Skeletal muscle satellite cell (primary cell): ENCODE measurements at regions not wholly inside any gene's neighbourhood (a gene's known extent, or its start where the extent isn't known, plus 50 kb on each side); places are given as distances from the start of the nearest gene placed in this dataset.

Source experiments
- H3K27me3 ChIP-seq: 2 replicates; pipeline ENCODE4 v1.7.0; 2013; ENCODE audit warnings: low read length; ENCODE audit not compliant: control insufficient read depth, insufficient read depth
- H3K36me3 ChIP-seq: 2 replicates; pipeline ENCODE4 v1.7.0; 2013; ENCODE audit warnings: mild to moderate bottlenecking, control low read depth, low read length; ENCODE audit not compliant: insufficient read depth
- H3K4me1 ChIP-seq: 2 replicates; pipeline ENCODE4 v1.7.0; 2013; ENCODE audit warnings: low read length; ENCODE audit not compliant: control insufficient read depth, insufficient read depth
- H3K4me2 ChIP-seq: 2 replicates; pipeline ENCODE4 v1.7.0; 2013; ENCODE audit warnings: mild to moderate bottlenecking, low read length
- H3K4me3 ChIP-seq: 2 replicates; pipeline ENCODE4 v1.7.0; 2013; ENCODE audit warnings: low read length
- H3K9ac ChIP-seq: 2 replicates; pipeline ENCODE4 v1.7.0; 2013; ENCODE audit warnings: mild to moderate bottlenecking, low read depth, low read length, moderate library complexity
- H3K9me3 ChIP-seq: replicated peaks from 2 replicates; pipeline ENCODE4 v1.7.0; 2013; ENCODE audit warnings: mild to moderate bottlenecking, control low read depth, low read length

DNA sequence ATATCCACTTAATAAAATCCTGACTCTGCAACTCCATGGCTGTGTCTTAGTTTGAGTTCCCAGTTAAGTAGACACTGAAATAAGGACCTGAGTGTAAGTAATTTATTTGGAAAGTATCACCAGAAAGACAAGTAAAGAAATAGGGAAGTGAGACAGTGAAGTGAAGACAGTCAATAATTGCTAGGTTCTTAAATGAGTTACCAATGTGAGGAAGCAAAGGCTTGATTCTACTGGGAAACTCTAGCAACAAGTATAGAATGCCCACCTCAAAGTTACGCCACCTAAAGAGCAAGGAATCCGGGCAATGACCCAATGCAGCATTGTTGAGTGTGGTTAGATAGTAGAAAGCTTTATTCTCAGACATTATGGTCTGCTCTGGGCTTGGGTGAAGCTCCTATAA is 383.9 kb downstream of the TLR4 start:
- Histone ChIP-seq H3K36me3 (no peaks in the 10 kb centered on the region), H3K9me3 (no peaks in the 10 kb centered on the region), H3K4me1 (no peaks in the 10 kb centered on the region), H3K4me2 (no peak overlapping the region), H3K9ac (no peak overlapping the region), H3K4me3 (no peak overlapping the region), H3K27me3 (no peaks in the 10 kb centered on the region)

- H3K9ac ChIP-seq, result no peak overlapping the region
- no peaks in the 10 kb centered on the region for H3K36me3 ChIP-seq
- no peak overlapping the region for H3K4me2 ChIP-seq
- H3K4me1 ChIP-seq, result no peaks in the 10 kb centered on the region
- H3K4me3 ChIP-seq, result no peak overlapping the region
- no peaks in the 10 kb centered on the region for H3K9me3 ChIP-seq
- no peaks in the 10 kb centered on the region for H3K27me3 ChIP-seq
Measured at GRCh38 chr9:118091226-118091625, 387.0 kb downstream of the TLR4 start.

GRCh38 chr9:118091711-118092500 is 387.7 kb downstream of the TLR4 start:
- no peak overlapping the region for H3K4me3 ChIP-seq
- no peaks in the 10 kb centered on the region for H3K36me3 ChIP-seq
- H3K27me3 ChIP-seq, result no peaks in the 10 kb centered on the region
- H3K9me3 ChIP-seq, result no peaks in the 10 kb centered on the region
- H3K4me1 ChIP-seq, result no peaks in the 10 kb centered on the region
- no peak overlapping the region for H3K9ac ChIP-seq
- no peak overlapping the region for H3K4me2 ChIP-seq

- Histone ChIP-seq H3K4me1 (no peaks in the 10 kb centered on the region), H3K4me3 (no peak overlapping the region), H3K27me3 (no peaks in the 10 kb centered on the region), H3K9ac (no peak overlapping the region), H3K9me3 (no peaks in the 10 kb centered on the region), H3K4me2 (no peak overlapping the region), H3K36me3 (no peaks in the 10 kb centered on the region)
Measured at GRCh38 chr9:118094387-118094786, 390.2 kb downstream of the TLR4 start.

DNA sequence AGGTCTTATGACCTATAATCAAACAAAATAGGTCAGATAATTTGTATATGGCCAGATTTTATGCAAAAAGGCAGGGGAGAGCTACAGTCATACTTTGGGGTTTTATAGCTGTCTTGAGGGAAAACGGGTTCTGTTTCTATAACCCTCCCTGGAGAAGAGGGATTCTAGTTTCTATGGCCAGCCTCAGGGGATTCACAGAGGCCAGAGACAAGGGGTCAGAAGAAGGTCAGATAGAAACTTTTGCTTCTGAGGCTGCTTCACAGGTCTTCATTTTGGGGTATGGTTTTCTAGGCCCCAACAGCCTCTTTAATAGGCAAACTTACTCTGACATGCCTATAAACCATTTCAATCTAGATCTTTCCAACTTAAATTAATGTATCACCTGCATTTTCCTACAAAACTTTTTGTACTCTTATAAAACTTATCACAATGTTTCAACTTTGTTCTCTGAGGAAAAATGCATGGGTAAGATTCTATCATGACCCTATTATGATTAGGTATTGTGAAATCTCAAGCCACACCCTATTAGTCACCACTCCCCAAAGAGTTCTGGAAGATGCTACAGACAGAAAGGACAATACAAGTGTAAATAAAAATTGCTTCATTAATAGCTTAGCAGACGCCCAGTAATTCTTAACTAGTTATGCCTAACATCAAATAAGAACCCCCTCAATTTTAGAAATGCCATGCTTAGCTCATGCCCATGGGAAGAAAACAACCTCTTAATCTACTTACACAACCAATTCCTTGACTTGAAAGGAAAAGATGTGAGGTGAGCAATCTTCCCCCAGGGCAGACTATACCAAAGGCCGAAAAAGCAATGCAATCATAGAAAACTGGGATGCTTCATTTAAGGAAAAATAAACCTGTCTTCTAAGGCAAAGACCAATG is 396.6 kb downstream of the TLR4 start:
- Histone ChIP-seq H3K9ac (no peak overlapping the region), H3K27me3 (no peaks in the 10 kb centered on the region), H3K4me2 (no peak overlapping the region), H3K4me1 (no peaks in the 10 kb centered on the region), H3K9me3 (no peaks in the 10 kb centered on the region), H3K36me3 (no peaks in the 10 kb centered on the region), H3K4me3 (no peak overlapping the region)

DNA sequence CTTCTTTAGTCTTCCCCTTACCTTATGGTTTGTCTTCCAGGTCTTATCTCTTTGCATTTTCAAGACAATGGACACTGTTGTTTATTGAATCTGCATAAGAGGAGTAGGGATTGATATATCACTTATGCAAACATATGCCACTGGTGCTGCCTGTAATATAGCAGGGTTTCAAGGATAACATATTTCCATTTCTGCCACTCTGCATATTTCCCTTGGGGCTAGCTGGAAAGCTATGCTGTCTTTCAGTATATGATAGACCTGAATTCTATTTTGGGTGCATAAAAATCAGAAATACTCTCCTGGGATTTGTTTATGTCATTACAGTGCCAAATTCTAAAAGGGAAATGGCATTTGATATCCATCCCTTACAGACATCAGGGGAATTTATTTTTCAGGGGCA is 400.2 kb downstream of the TLR4 start:
- no peak overlapping the region for H3K4me2 ChIP-seq

DNA sequence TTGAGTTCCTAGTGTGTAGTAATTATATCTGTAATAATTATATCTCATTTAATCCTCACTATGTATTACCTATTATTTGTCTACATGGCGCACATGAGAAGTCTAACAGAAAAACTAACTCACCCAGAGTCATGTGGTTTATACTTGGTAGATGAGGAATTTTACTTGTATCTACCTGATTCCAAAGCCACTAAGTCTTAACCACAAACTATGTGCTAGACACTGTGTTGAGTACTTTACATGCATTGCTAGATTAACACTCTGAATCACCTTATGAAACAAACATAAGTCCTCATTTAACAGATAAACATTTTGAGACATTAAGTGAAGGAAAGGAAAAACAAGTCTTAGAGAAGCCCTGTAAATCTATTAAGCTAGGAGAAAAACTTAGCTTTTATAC is 404.8 kb downstream of the TLR4 start:
- Histone ChIP-seq H3K4me3 (no peak overlapping the region), H3K4me2 (no peak overlapping the region)

More for the DNA sequence above, 400.2 kb downstream of the TLR4 start:
- Histone ChIP-seq H3K36me3 (no peaks in the 10 kb centered on the region), H3K9ac (no peak overlapping the region), H3K27me3 (no peaks in the 10 kb centered on the region), H3K9me3 (no peaks in the 10 kb centered on the region), H3K4me3 (no peak overlapping the region), H3K4me1 (no peaks in the 10 kb centered on the region)

GRCh38 chr9:118109542-118109941 is 405.3 kb downstream of the TLR4 start:
- Histone ChIP-seq H3K36me3 (no peaks in the 10 kb centered on the region), H3K9me3 (no peaks in the 10 kb centered on the region), H3K4me1 (no peaks in the 10 kb centered on the region), H3K4me3 (no peak overlapping the region), H3K9ac (no peak overlapping the region), H3K4me2 (no peak overlapping the region), H3K27me3 (no peaks in the 10 kb centered on the region)

More for the DNA sequence above, 404.8 kb downstream of the TLR4 start:
- no peaks in the 10 kb centered on the region for H3K9me3 ChIP-seq
- no peaks in the 10 kb centered on the region for H3K4me1 ChIP-seq
- H3K36me3 ChIP-seq, result no peaks in the 10 kb centered on the region
- no peaks in the 10 kb centered on the region for H3K27me3 ChIP-seq
- no peak overlapping the region for H3K9ac ChIP-seq

DNA sequence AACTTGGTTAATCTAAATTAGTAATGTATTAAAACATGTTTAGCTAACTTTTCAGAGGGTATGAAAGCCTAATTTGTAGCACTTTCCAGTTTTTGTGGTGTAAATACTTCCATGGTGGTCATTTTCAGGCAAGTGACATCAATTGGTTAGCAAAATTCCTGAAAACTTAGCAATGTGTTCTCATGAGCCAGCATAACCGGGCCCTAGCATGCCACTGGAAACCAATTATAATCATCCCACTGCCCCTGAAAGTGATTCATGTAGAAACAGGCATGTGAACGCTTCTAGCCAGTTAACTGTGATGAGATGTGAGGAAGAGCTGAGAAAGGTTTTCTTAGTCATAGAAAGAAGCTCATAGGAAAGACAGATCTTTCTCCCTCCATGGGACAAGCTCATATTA is 417.2 kb downstream of the TLR4 start:
- Histone ChIP-seq H3K9me3 (no peaks in the 10 kb centered on the region), H3K4me1 (no peaks in the 10 kb centered on the region), H3K9ac (no peak overlapping the region), H3K4me3 (no peak overlapping the region), H3K27me3 (no peaks in the 10 kb centered on the region), H3K36me3 (no peaks in the 10 kb centered on the region), H3K4me2 (no peak overlapping the region)

DNA sequence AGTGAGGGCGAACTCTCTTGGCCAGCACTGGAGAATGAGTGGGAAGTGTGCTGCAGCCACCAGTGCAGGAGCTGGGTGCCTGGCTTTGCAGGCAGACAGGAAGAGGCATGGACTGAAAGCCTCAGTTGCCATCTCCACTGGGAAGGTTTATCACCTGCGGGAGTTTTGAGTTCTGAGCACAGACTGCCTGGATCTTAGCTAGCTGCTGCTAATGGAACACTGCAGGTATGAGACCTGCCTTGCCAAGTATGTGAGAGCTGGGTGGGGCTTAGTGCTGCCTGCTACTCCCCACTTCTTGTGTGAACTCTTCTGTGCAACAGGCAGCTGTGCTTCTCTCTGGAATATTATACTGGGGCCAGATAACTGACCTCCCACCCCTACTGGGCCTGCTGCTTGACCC is 424.1 kb downstream of the TLR4 start:
- Histone ChIP-seq H3K27me3 (no peaks in the 10 kb centered on the region), H3K36me3 (no peaks in the 10 kb centered on the region), H3K4me3 (no peak overlapping the region), H3K4me1 (no peaks in the 10 kb centered on the region), H3K4me2 (no peak overlapping the region), H3K9me3 (no peaks in the 10 kb centered on the region), H3K9ac (no peak overlapping the region)

DNA sequence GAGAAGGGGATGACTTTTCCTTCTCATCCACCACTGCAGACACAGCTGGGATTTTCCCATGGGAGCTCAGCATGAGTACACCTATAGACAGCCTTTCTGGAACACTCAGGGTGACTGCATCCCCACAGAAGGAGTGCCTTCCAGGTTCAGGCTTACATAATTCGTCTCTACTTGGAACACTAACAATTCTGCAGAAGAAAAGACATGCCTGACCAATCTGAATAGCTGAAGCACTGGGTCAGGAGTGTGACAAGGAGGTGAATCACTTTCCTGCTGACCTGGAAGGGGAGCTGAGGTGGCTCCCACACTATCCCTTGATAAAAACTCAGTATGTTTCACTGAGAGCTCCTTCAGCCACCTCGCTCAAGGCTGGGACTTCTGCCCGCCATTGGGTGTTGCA is 425.3 kb downstream of the TLR4 start:
- no peaks in the 10 kb centered on the region for H3K36me3 ChIP-seq
- H3K4me3 ChIP-seq, result no peak overlapping the region
- H3K9me3 ChIP-seq, result no peaks in the 10 kb centered on the region
- H3K9ac ChIP-seq, result no peak overlapping the region
- H3K27me3 ChIP-seq, result no peaks in the 10 kb centered on the region
- no peaks in the 10 kb centered on the region for H3K4me1 ChIP-seq
- H3K4me2 ChIP-seq, result no peak overlapping the region
